Glomerular endothelial cell (primary cell): ENCODE measurements at regions not wholly inside any gene's neighbourhood (a gene's known extent, or its start where the extent isn't known, plus 50 kb on each side); places are given as distances from the start of the nearest gene placed in this dataset.

Experiments
- DNase-seq: peaks from one replicate; pipeline ENCODE4 v3.0.0-alpha.2; 2011; ENCODE audit warnings: low read depth, low spot score; ENCODE audit errors: extremely low read depth

- no peak for DNase-seq
Observed at GRCh38 chr7:10913457-10913856, 60.2 kb upstream of the PHF14 start.

DNA sequence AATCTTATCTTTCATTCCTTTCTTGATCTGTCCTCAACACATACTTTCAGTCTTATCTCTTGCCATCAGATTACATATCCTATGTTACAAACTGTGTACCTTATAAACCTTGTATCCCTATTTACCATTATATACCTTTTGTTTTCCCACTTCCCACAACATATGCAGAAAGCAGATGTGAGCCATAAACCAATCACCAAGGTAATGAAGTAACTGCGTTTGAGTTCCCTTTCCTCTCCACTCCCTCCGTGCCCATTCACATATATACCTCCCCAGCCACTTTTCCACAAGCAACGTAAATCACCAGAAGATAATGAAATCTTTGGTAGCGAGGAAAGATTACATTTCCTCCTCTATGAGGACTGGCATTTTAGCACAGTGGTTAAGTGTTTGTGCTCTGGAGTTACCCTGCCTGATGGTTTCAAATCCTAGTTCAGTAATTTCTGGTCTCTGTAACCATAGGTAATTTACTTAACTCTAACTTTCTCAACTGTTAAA, 55.5 kb upstream of the PHF14 start:
- no peak for DNase-seq

- no peak for DNase-seq
Observed at GRCh38 chr7:10919923-10920322, 53.7 kb upstream of the PHF14 start.
